ENCODE measurements at regions not wholly inside any gene's neighbourhood (a gene's known extent, or its start where the extent isn't known, plus 50 kb on each side); places are given as distances from the start of the nearest gene placed in this dataset.

GRCh38 chr15:91357486-91357885 is 257.4 kb downstream of the SV2B start:
- no peak for TF ChIP-seq ZBTB2 (IDR thresholded peaks at IDR 0.05)
- no peak for TF ChIP-seq TEAD4 (IDR thresholded peaks at IDR 0.05; ENCODE audit: low read length)
- no peak for TF ChIP-seq TEAD4 (CRISPR knock-in tag; IDR thresholded peaks at IDR 0.05; ENCODE audit: borderline replicate concordance)
- no peak for TF ChIP-seq CTCF (IDR thresholded peaks at IDR 0.05 in 2 of 3, conservative IDR thresholded peaks at IDR 0.05 in 1 of 3; ENCODE audit: insufficient read depth in 2 of 3, low read depth in 1 of 3, low read length in 3 of 3)
- TF ChIP-seq TSHZ1 (CRISPR knock-in tag; IDR thresholded peaks at IDR 0.05), result no peak
- no peak for TF ChIP-seq ZZZ3 (IDR thresholded peaks at IDR 0.05)
- TF ChIP-seq FOXJ2 (tag; IDR thresholded peaks at IDR 0.05), result no peak
